GM23248 (cell line): ENCODE measurements at regions not wholly inside any gene's neighbourhood (a gene's known extent, or its start where the extent isn't known, plus 50 kb on each side); places are given as distances from the start of the nearest gene placed in this dataset.

Experiments
- DNase-seq: peaks from one replicate; pipeline ENCODE4 v3.0.0-alpha.2; 2015
- H2AFZ ChIP-seq: fragments of 200-600 bp; sonication (generic); 2 replicates; pipeline ENCODE4 v1.6.1; 2016; ENCODE audit warnings: antibody characterized with exemption
- H3F3A ChIP-seq: fragments of 200-600 bp; sonication (generic); 2 replicates; pipeline ENCODE4 v1.6.1; 2016; ENCODE audit warnings: mild to moderate bottlenecking, antibody characterized with exemption, mixed run types; ENCODE audit not compliant: insufficient read depth
- H3K27ac ChIP-seq: fragments of 200-600 bp; sonication (generic); 2 replicates; pipeline ENCODE4 v1.5.1; 2016; ENCODE audit warnings: mild to moderate bottlenecking
- H3K27me3 ChIP-seq: fragments of 200-600 bp; sonication (generic); replicated peaks from 2 replicates; pipeline ENCODE4 v1.6.1; 2016; ENCODE audit warnings: mild to moderate bottlenecking; ENCODE audit not compliant: insufficient read depth
- H3K36me3 ChIP-seq: fragments of 200-600 bp; sonication (generic); 2 replicates; pipeline ENCODE4 v1.6.1; 2016; ENCODE audit warnings: low read depth, mild to moderate bottlenecking
- H3K4me1 ChIP-seq: fragments of 200-600 bp; sonication (generic); 2 replicates; pipeline ENCODE4 v1.6.1; 2016; ENCODE audit warnings: mild to moderate bottlenecking; ENCODE audit not compliant: insufficient read depth
- H3K4me2 ChIP-seq: fragments of 200-600 bp; sonication (generic); one replicate; pipeline ENCODE4 v1.6.1; 2016; ENCODE audit warnings: mild to moderate bottlenecking; ENCODE audit not compliant: unreplicated experiment
- H3K4me3 ChIP-seq: fragments of 200-600 bp; sonication (generic); 2 replicates; pipeline ENCODE4 v1.5.1; 2016; ENCODE audit warnings: mild to moderate bottlenecking
- H3K79me2 ChIP-seq: fragments of 200-600 bp; sonication (generic); 2 replicates; pipeline ENCODE4 v1.6.1; 2016; ENCODE audit warnings: mild to moderate bottlenecking; ENCODE audit not compliant: insufficient read depth
- H3K9ac ChIP-seq: fragments of 200-600 bp; sonication (generic); 2 replicates; pipeline ENCODE4 v1.6.1; 2016; ENCODE audit warnings: mild to moderate bottlenecking
- H3K9me2 ChIP-seq: fragments of 200-600 bp; sonication (generic); 2 replicates; pipeline ENCODE4 v1.6.1; 2016; ENCODE audit warnings: mixed run types, mild to moderate bottlenecking, moderate library complexity; ENCODE audit not compliant: insufficient read depth
- H3K9me3 ChIP-seq: fragments of 200-600 bp; sonication (generic); one replicate; pipeline ENCODE4 v1.6.1; 2017; ENCODE audit warnings: low read depth
- H4K20me1 ChIP-seq: fragments of 200-600 bp; sonication (generic); 2 replicates; pipeline ENCODE4 v1.6.0; 2016; ENCODE audit not compliant: insufficient read depth
- EZH2 ChIP-seq: fragments of 200-600 bp; sonication (generic); IDR thresholded peaks from 2 replicates; pipeline ENCODE4 v1.6.1; 2018; ENCODE audit warnings: antibody characterized with exemption, mild to moderate bottlenecking; ENCODE audit not compliant: insufficient read depth, poor library complexity, severe bottlenecking
- EZH2phosphoT487 ChIP-seq: fragments of 200-600 bp; sonication (generic); IDR thresholded peaks from 2 replicates; pipeline ENCODE4 v1.6.1; 2018; ENCODE audit warnings: antibody characterized with exemption, moderate library complexity, mild to moderate bottlenecking, low read depth; ENCODE audit not compliant: insufficient read depth
- WGBS, 2 experiments: methylation state at CpG; one replicate each; pipeline ENCODE4 v1.1.6; 2015 to 2017; ENCODE audit warnings: low lambda C conversion rate in 2 of 2, low coverage in 1 of 2; ENCODE audit errors: missing lambda C conversion rate in 2 of 2; 5-methylcytosine and 5-hydroxymethylcytosine counted together
- in situ Hi-C: fragments of 300-500 bp; cut with MboI; formaldehyde crosslinking; loops from 2 replicates; pipeline ENCODE4 v1.15.0; 2020

GRCh38 chr13:73248154-73248553 lies 189.3 kb downstream of the KLF5 start:
- in situ Hi-C loops, result no loop called here

GRCh38 chr13:73245246-73245645 lies 186.4 kb downstream of the KLF5 start:
- TF ChIP-seq EZH2, result no peak
- TF ChIP-seq EZH2phosphoT487, result no peak
- in situ Hi-C loops, result no loop called here
- H2AFZ ChIP-seq, result no peak overlapping the region
- no peaks in the 10 kb centered on the region for H4K20me1 ChIP-seq
- H3K36me3 ChIP-seq, result no peaks in the 10 kb centered on the region
- H3K79me2 ChIP-seq, result no peaks in the 10 kb centered on the region
- H3K27me3 ChIP-seq, result no peaks in the 10 kb centered on the region; the same call in 1 of the 2 replicates
- no peak overlapping the region for H3K9ac ChIP-seq
- H3K27ac ChIP-seq, result no peak overlapping the region
- DNase-seq, result no peak
- no peak overlapping the region for H3K4me2 ChIP-seq
- H3K4me3 ChIP-seq, result no peak overlapping the region
- H3K4me1 ChIP-seq, result no peaks in the 10 kb centered on the region
- H3K9me2 ChIP-seq, result no peaks in the 10 kb centered on the region
- WGBS, 2 experiments, result 82 to 84% methylated on average over 6 of the region's 6 CpGs
- no peaks in the 10 kb centered on the region for H3K9me3 ChIP-seq
- no peaks in the 10 kb centered on the region for H3F3A ChIP-seq

More at GRCh38 chr13:73248154-73248553, 189.3 kb downstream of the KLF5 start:
- no peaks in the 10 kb centered on the region for H3K79me2 ChIP-seq
- H3K4me2 ChIP-seq, result no peak overlapping the region
- H3K4me3 ChIP-seq, result no peak overlapping the region
- no peaks in the 10 kb centered on the region for H3K4me1 ChIP-seq
- H3K27me3 ChIP-seq, result peaks cover 7% of the 10 kb centered on the region; the same call in 1 of the 2 replicates
- DNase-seq, result no peak
- no peaks in the 10 kb centered on the region for H3F3A ChIP-seq
- no peaks in the 10 kb centered on the region for H3K9me3 ChIP-seq
- no peaks in the 10 kb centered on the region for H4K20me1 ChIP-seq
- no peak for TF ChIP-seq EZH2
- no peak for TF ChIP-seq EZH2phosphoT487
- no peak overlapping the region for H2AFZ ChIP-seq
- no peak overlapping the region for H3K27ac ChIP-seq
- no peaks in the 10 kb centered on the region for H3K36me3 ChIP-seq
- WGBS, 2 experiments, result 86 to 88% methylated on average over 3 of the region's 3 CpGs
- no peak overlapping the region for H3K9ac ChIP-seq
- no peaks in the 10 kb centered on the region for H3K9me2 ChIP-seq

DNA sequence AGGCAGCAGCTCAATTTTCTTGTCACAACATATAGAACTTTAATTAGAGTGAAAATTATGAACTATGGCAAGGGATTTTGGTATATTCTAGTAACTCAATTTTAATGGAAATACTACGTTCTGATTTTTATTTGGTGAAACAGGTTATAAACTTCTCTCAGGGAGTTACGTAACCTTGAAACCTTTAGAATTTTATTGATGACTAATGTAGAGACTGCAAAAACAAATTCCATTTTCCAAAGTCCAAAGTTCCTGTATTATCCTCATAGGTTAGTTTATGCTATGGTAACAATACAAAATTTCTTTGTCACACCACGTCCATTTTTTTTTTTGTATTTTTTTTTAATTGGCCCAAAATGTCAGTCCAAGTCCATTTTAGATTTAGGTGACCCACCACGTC lies 185.7 kb downstream of the KLF5 start:
- no peak for DNase-seq
- 52 to 56% methylated on average over 4 of the region's 4 CpGs for WGBS, 2 experiments
- H3K36me3 ChIP-seq, result no peaks in the 10 kb centered on the region
- H3K27me3 ChIP-seq, result no peaks in the 10 kb centered on the region; the same call in 1 of the 2 replicates
- H3K4me2 ChIP-seq, result no peak overlapping the region
- H3K79me2 ChIP-seq, result no peaks in the 10 kb centered on the region
- H3K9ac ChIP-seq, result no peak overlapping the region
- H3F3A ChIP-seq, result no peaks in the 10 kb centered on the region
- H3K27ac ChIP-seq, result no peak overlapping the region
- in situ Hi-C loops, result no loop called here
- H4K20me1 ChIP-seq, result no peaks in the 10 kb centered on the region
- H3K9me3 ChIP-seq, result no peaks in the 10 kb centered on the region
- no peaks in the 10 kb centered on the region for H3K9me2 ChIP-seq
- no peak overlapping the region for H3K4me3 ChIP-seq
- no peaks in the 10 kb centered on the region for H3K4me1 ChIP-seq
- H2AFZ ChIP-seq, result no peak overlapping the region
- TF ChIP-seq EZH2, result no peak
- TF ChIP-seq EZH2phosphoT487, result no peak

GRCh38 chr13:73242515-73243015 lies 183.8 kb downstream of the KLF5 start:
- WGBS, 2 experiments, result 66 to 68% methylated on average over 2 of the region's 2 CpGs

More at GRCh38 chr13:73242515-73243015, 183.8 kb downstream of the KLF5 start:
- Histone ChIP-seq H3K9me3 (no peaks in the 10 kb centered on the region), H3K27ac (no peak overlapping the region), H3F3A (no peaks in the 10 kb centered on the region), H3K36me3 (no peaks in the 10 kb centered on the region), H3K9me2 (no peaks in the 10 kb centered on the region), H3K27me3 (no peaks in the 10 kb centered on the region; the same call in 1 of the 2 replicates), H3K4me1 (no peaks in the 10 kb centered on the region), H3K4me2 (no peak overlapping the region), H2AFZ (no peak overlapping the region), H3K79me2 (no peaks in the 10 kb centered on the region), H3K4me3 (no peak overlapping the region), H3K9ac (no peak overlapping the region), H4K20me1 (no peaks in the 10 kb centered on the region)
- DNase-seq, result no peak
- no peak for TF ChIP-seq EZH2
- TF ChIP-seq EZH2phosphoT487, result no peak
- in situ Hi-C loops, result no loop called here
